ENCODE measurements at regions not wholly inside any gene's neighbourhood (a gene's known extent, or its start where the extent isn't known, plus 50 kb on each side); places are given as distances from the start of the nearest gene placed in this dataset.

DNA sequence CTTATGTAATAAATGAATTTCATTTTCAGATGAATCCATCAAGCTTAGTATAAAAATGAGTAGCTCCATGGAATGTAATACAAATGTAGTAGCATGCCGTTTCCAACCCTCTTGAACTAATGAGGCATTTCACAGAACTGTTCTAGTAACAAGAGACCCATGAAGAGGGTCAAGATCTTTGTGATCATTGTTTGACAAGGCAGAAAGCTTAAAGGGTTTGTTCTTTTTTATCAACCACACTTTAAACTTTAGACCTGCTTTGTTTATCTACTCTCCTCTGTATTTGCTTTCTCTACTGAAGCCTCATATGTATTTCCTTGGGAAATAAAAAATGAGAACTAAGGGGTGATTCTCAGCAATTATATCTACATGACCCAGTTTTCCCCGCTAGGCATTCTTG is 513.9 kb downstream of the ARAP2 start:
- Histone ChIP-seq H3K9ac (no peak overlapping the region), H3K4me3 (no peak overlapping the region), H3K27me3 (no peaks in the 10 kb centered on the region), H3K79me2 (ENCODE audit: low read depth) (no peaks in the 10 kb centered on the region), H4K20me1 (ENCODE audit: low read depth) (no peaks in the 10 kb centered on the region), H3F3A (ENCODE audit: low read depth) (no peaks in the 10 kb centered on the region), H3K4me1 (no peaks in the 10 kb centered on the region), H3K36me3 (no peaks in the 10 kb centered on the region), H3K27ac (no peak overlapping the region), H2AFZ (replicated peaks) (no peak overlapping the region), H3K9me3 (ENCODE audit: low read depth) (no peaks in the 10 kb centered on the region), H3K4me2 (no peak overlapping the region)
- no peaks in the 10 kb centered on the region for H3K9me3 Mint-ChIP-seq
- H3K27me3 Mint-ChIP-seq (ENCODE audit: insufficient read depth, low read depth), result no peaks in the 10 kb centered on the region
- H3K4me1 Mint-ChIP-seq, result no peaks in the 10 kb centered on the region
- TF ChIP-seq CTCF (IDR thresholded peaks at IDR 0.05) (no peak), EZH2phosphoT487 (IDR thresholded peaks at IDR 0.05) (no peak), EZH2 (IDR thresholded peaks at IDR 0.05) (no peak)
- DNase-seq (ENCODE audit: low spot score), result no peak
- no peaks in the 10 kb centered on the region for H3K36me3 Mint-ChIP-seq
- H3K4me3 Mint-ChIP-seq, result no peak overlapping the region
- no peak overlapping the region for H3K27ac Mint-ChIP-seq

GRCh38 chr4:35734381-35735098 is 509.8 kb downstream of the ARAP2 start:
- H3K4me3 Mint-ChIP-seq, result no peak overlapping the region
- Histone ChIP-seq H3K27ac (no peak overlapping the region), H3K27me3 (no peaks in the 10 kb centered on the region), H3K36me3 (no peaks in the 10 kb centered on the region), H3K4me3 (no peak overlapping the region), H3K79me2 (ENCODE audit: low read depth) (no peaks in the 10 kb centered on the region), H3K4me1 (no peaks in the 10 kb centered on the region), H4K20me1 (ENCODE audit: low read depth) (no peaks in the 10 kb centered on the region), H3K9ac (no peak overlapping the region), H2AFZ (replicated peaks) (no peak overlapping the region), H3K9me3 (ENCODE audit: low read depth) (no peaks in the 10 kb centered on the region), H3F3A (ENCODE audit: low read depth) (no peaks in the 10 kb centered on the region), H3K4me2 (no peak overlapping the region)
- no peaks in the 10 kb centered on the region for H3K27me3 Mint-ChIP-seq (ENCODE audit: insufficient read depth, low read depth)
- no peaks in the 10 kb centered on the region for H3K4me1 Mint-ChIP-seq
- H3K9me3 Mint-ChIP-seq, result no peaks in the 10 kb centered on the region
- TF ChIP-seq EZH2 (IDR thresholded peaks at IDR 0.05) (no peak), CTCF (IDR thresholded peaks at IDR 0.05) (no peak), EZH2phosphoT487 (IDR thresholded peaks at IDR 0.05) (no peak)
- DNase-seq (ENCODE audit: low spot score), result no peak
- H3K27ac Mint-ChIP-seq, result no peak overlapping the region
- no peaks in the 10 kb centered on the region for H3K36me3 Mint-ChIP-seq

- Histone ChIP-seq H3K9ac (no peak overlapping the region), H3K79me2 (ENCODE audit: low read depth) (no peaks in the 10 kb centered on the region), H3K4me2 (no peak overlapping the region), H2AFZ (replicated peaks) (no peak overlapping the region), H3K27ac (no peak overlapping the region), H3F3A (ENCODE audit: low read depth) (no peaks in the 10 kb centered on the region), H3K27me3 (no peaks in the 10 kb centered on the region), H3K36me3 (no peaks in the 10 kb centered on the region), H3K4me3 (no peak overlapping the region), H3K4me1 (no peaks in the 10 kb centered on the region), H4K20me1 (ENCODE audit: low read depth) (no peaks in the 10 kb centered on the region), H3K9me3 (ENCODE audit: low read depth) (no peaks in the 10 kb centered on the region)
- no peak for DNase-seq (ENCODE audit: low spot score)
- Mint-ChIP-seq H3K27me3 (ENCODE audit: insufficient read depth, low read depth) (no peaks in the 10 kb centered on the region), H3K9me3 (no peaks in the 10 kb centered on the region), H3K4me1 (no peaks in the 10 kb centered on the region), H3K27ac (no peak overlapping the region), H3K36me3 (no peaks in the 10 kb centered on the region), H3K4me3 (no peak overlapping the region)
- TF ChIP-seq EZH2phosphoT487 (IDR thresholded peaks at IDR 0.05), result no peak
- TF ChIP-seq CTCF (IDR thresholded peaks at IDR 0.05), result no peak
- no peak for TF ChIP-seq EZH2 (IDR thresholded peaks at IDR 0.05)
Observed at GRCh38 chr4:35739308-35739707, 505.0 kb downstream of the ARAP2 start.

Data from neural progenitor cell (in vitro differentiated cells).